ENCODE measurements at regions not wholly inside any gene's neighbourhood (a gene's known extent, or its start where the extent isn't known, plus 50 kb on each side); places are given as distances from the start of the nearest gene placed in this dataset.

GRCh38 chr16:75983741-75984381 is 257.6 kb upstream of the CPHXL start:
- 73 to 77% methylated on average over 4 of the region's 4 CpGs for WGBS, 2 donors (ENCODE audit: low coverage in 1 of 2)
- in situ Hi-C loops (cut with MboI; ENCODE audit: low pct_ligation_motif_present in 1 of 4, low pct_unique_long_range_greater_than_20kb in 1 of 4, low sequenced_read_pairs in 3 of 4) = no loop called here
- no peak for TF ChIP-seq POLR2AphosphoS5 (IDR thresholded peaks at IDR 0.05)
- no peak for TF ChIP-seq POLR2A (IDR thresholded peaks at IDR 0.05)
- TF ChIP-seq EP300 (IDR thresholded peaks at IDR 0.05; ENCODE audit: low read depth) = no peak
- TF ChIP-seq CTCF (IDR thresholded peaks at IDR 0.05) = no peak
- no peaks in the 10 kb centered on the region for H3K36me3 ChIP-seq
- no peaks in the 10 kb centered on the region for H3K27me3 ChIP-seq
- intact Hi-C loops (cut with DNase I; ENCODE audit: low total_unique reads) = no loop called here
- no peaks in the 10 kb centered on the region for H3K4me1 ChIP-seq
- H3K9me3 ChIP-seq = no peaks in the 10 kb centered on the region
- DNase-seq = no peak
- no peak overlapping the region for H3K4me3 ChIP-seq
- no peak overlapping the region for H3K27ac ChIP-seq

- Histone ChIP-seq H3K27ac (no peak overlapping the region), H3K9me3 (no peaks in the 10 kb centered on the region), H3K36me3 (no peaks in the 10 kb centered on the region), H3K4me3 (no peak overlapping the region), H3K4me1 (no peaks in the 10 kb centered on the region), H3K27me3 (no peaks in the 10 kb centered on the region)
- DNase-seq = no peak
- WGBS, 2 donors (ENCODE audit: low coverage in 1 of 2) = 75 to 82% methylated on average over 2 of the region's 2 CpGs
- TF ChIP-seq POLR2A (IDR thresholded peaks at IDR 0.05) = no peak
- no peak for TF ChIP-seq EP300 (IDR thresholded peaks at IDR 0.05; ENCODE audit: low read depth)
- TF ChIP-seq CTCF (IDR thresholded peaks at IDR 0.05) = no peak
- no peak for TF ChIP-seq POLR2AphosphoS5 (IDR thresholded peaks at IDR 0.05)
- intact Hi-C loops (cut with DNase I; ENCODE audit: low total_unique reads) = no loop called here
- in situ Hi-C loops (cut with MboI; ENCODE audit: low pct_ligation_motif_present in 1 of 4, low pct_unique_long_range_greater_than_20kb in 1 of 4, low sequenced_read_pairs in 3 of 4) = no loop called here
Measured at GRCh38 chr16:75987323-75987722, 261.0 kb upstream of the CPHXL start.

GRCh38 chr16:75996491-75996890 is 270.2 kb upstream of the CPHXL start:
- DNase-seq = no peak
- intact Hi-C loops (cut with DNase I; ENCODE audit: low total_unique reads) (no loop called here), in situ Hi-C loops (cut with MboI; ENCODE audit: low pct_ligation_motif_present in 1 of 4, low pct_unique_long_range_greater_than_20kb in 1 of 4, low sequenced_read_pairs in 3 of 4) (no loop called here)
- no peak overlapping the region for H3K4me3 ChIP-seq
- no peaks in the 10 kb centered on the region for H3K4me1 ChIP-seq
- TF ChIP-seq POLR2A (IDR thresholded peaks at IDR 0.05) (no peak), EP300 (IDR thresholded peaks at IDR 0.05; ENCODE audit: low read depth) (no peak), POLR2AphosphoS5 (IDR thresholded peaks at IDR 0.05) (no peak), CTCF (IDR thresholded peaks at IDR 0.05) (no peak)
- WGBS, 2 donors (ENCODE audit: low coverage in 1 of 2) = 70 to 80% methylated on average over 1 to 3 of the region's 3 CpGs
- no peaks in the 10 kb centered on the region for H3K9me3 ChIP-seq
- no peaks in the 10 kb centered on the region for H3K27me3 ChIP-seq
- no peak overlapping the region for H3K27ac ChIP-seq
- no peaks in the 10 kb centered on the region for H3K36me3 ChIP-seq

- in situ Hi-C loops (cut with MboI; ENCODE audit: low pct_ligation_motif_present in 1 of 4, low pct_unique_long_range_greater_than_20kb in 1 of 4, low sequenced_read_pairs in 3 of 4) = no loop called here
Measured at GRCh38 chr16:75997606-75998005, 271.3 kb upstream of the CPHXL start.

More at GRCh38 chr16:75997606-75998005, 271.3 kb upstream of the CPHXL start:
- Histone ChIP-seq H3K27ac (no peak overlapping the region), H3K4me3 (no peak overlapping the region), H3K27me3 (no peaks in the 10 kb centered on the region), H3K36me3 (no peaks in the 10 kb centered on the region), H3K4me1 (no peaks in the 10 kb centered on the region), H3K9me3 (no peaks in the 10 kb centered on the region)
- no peak for DNase-seq
- WGBS, 2 donors (ENCODE audit: low coverage in 1 of 2) = 91% methylated on average over 6 of the region's 6 CpGs; no CpG with 5 or more reads in 1 of the 2 donors
- no peak for TF ChIP-seq CTCF (IDR thresholded peaks at IDR 0.05)
- no peak for TF ChIP-seq POLR2AphosphoS5 (IDR thresholded peaks at IDR 0.05)
- no peak for TF ChIP-seq EP300 (IDR thresholded peaks at IDR 0.05; ENCODE audit: low read depth)
- TF ChIP-seq POLR2A (IDR thresholded peaks at IDR 0.05) = no peak
- intact Hi-C loops (cut with DNase I; ENCODE audit: low total_unique reads) = no loop called here
